ENCODE measurements at regions not wholly inside any gene's neighbourhood (a gene's known extent, or its start where the extent isn't known, plus 50 kb on each side); places are given as distances from the start of the nearest gene placed in this dataset.
"Not testable (repeated sequence)": the region's sequence is repeated elsewhere in the genome, so short reads cannot be mapped to it uniquely, and the experiment has no call there.

DNA sequence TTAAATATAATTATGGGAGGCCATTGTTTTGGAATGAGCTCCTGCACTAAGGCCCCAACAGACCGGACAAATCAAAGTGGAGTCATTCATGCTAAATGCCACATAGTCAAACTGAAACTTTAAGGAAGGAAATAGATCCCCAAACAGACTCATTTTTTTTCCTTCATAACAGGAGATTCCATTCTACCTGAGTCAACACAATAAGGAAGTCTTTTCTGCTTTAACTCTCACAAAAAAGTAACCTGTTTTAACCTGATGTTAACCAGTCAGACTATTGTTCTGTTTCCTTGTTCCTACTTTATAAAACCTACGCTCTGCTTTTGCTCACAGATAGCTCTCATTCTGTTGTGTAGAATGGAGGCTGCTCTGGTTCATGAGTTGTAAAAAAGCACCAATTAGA lies 234.9 kb downstream of the YTHDC2 start:
- ChIA-PET CTCF (interaction anchor here (0.7 kb wide), 1 partner anchor 749 kb away, joined by 3 read pairs; no protein-coding TSS in a partner anchor), POLR2A (no interaction called here)
- Mint-ChIP-seq H3K36me3 (ENCODE audit: low read depth) (no peaks in the 10 kb centered on the region), H3K27me3 (no peaks in the 10 kb centered on the region), H3K27ac (no peak overlapping the region), H3K9me3 (no peaks in the 10 kb centered on the region), H3K4me1 (no peaks in the 10 kb centered on the region), H3K4me3 (no peak overlapping the region)
- no peak for DNase-seq

DNA sequence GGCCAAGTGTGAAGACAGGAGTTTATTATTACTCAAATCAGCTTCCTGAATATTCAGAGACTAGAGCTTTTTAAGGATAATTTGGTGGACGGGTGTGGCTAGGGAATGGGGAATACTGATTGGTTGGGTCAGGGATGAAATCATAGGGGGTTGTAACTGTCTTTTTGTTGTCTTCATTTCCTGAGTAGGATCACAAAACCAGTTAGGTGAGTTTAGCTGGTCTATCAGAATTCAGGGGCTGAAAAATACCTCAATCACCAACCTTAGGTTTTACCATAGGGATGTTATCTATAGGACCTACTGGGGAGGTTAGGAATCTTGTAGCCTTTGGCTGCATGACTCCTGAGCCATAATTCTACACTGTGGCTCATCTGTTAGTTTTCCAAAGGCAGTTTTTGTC lies 235.8 kb downstream of the YTHDC2 start:
- Mint-ChIP-seq H3K9me3 (no peaks in the 10 kb centered on the region), H3K27ac (no peak overlapping the region), H3K4me1 (no peaks in the 10 kb centered on the region), H3K4me3 (no peak overlapping the region), H3K36me3 (ENCODE audit: low read depth) (no peaks in the 10 kb centered on the region), H3K27me3 (no peaks in the 10 kb centered on the region)
- DNase-seq = no peak
- CTCF ChIA-PET = no interaction called here
- POLR2A ChIA-PET = no interaction called here

DNA sequence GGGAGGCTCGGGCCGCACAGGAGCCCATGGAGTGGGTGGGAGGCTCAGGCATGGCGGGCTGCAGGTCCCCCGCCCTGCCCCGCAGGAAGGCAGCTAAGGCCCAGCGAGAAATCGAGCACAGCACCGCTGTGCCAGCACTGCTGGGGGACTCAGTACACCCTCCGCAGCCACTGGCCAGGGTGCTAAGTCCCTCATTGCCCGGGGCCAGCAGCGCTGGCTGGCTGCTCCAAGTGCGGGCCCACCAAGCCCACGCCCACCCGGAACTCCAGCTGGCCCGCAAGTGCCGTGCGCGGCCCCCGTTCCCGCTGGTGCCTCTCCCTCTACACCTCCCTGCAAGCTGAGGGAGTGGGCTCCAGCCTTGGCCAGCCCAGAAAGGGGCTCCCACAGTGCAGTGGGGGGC lies 239.7 kb downstream of the YTHDC2 start:
- POLR2A ChIA-PET; H3K36me3 Mint-ChIP-seq (ENCODE audit: low read depth); H3K4me1 Mint-ChIP-seq; H3K4me3 Mint-ChIP-seq; H3K27me3 Mint-ChIP-seq; H3K27ac Mint-ChIP-seq; H3K9me3 Mint-ChIP-seq; DNase-seq; CTCF ChIA-PET: not testable (repeated sequence)

DNA sequence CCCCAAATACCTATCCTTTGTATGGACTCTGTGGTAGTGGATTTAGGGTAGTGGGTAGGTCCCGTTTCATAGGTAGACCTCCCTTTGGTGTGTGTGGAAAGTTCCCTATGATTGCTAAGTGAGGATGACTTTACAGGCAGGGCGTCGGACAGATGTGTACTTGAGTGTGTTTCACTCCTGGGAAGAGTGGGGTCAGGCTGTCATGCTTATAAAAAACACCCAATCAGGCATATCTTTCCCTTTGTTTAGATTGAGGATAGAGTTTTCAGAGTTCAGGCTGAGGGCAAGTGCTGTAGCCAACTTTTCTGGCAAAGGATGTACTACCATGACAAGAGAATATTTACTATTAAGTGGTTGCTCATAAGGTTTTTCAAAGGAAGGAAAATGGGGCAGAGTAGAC lies 242.0 kb downstream of the YTHDC2 start:
- no peak for DNase-seq
- Mint-ChIP-seq H3K4me3 (no peak overlapping the region), H3K27ac (no peak overlapping the region), H3K9me3 (no peaks in the 10 kb centered on the region), H3K27me3 (no peaks in the 10 kb centered on the region), H3K4me1 (no peaks in the 10 kb centered on the region), H3K36me3 (ENCODE audit: low read depth) (no peaks in the 10 kb centered on the region)
- POLR2A ChIA-PET = no interaction called here
- CTCF ChIA-PET = no interaction called here

DNA sequence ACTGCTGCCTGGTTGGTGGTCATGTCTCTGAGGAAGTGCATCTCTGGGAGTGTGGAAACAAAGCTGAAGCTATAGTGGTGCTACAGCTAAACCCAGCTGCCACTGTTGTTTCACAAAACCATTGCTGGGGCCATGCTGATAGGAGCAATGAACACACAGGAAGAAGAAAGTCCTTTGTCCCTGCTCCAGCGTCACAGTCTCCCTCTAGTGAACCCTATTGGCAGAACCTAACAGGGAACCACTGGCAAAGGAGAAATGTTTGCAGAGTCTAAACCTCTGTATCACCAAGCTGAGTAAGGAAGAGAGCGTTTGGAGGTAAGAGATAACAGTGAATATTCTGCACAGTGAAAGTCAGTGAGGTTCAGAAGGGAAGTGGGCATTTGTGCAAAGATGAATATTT lies 244.0 kb downstream of the YTHDC2 start:
- no peaks in the 10 kb centered on the region for H3K9me3 Mint-ChIP-seq
- H3K27me3 Mint-ChIP-seq = no peaks in the 10 kb centered on the region
- no peak overlapping the region for H3K27ac Mint-ChIP-seq
- ChIA-PET POLR2A (no interaction called here), CTCF (no interaction called here)
- no peak for DNase-seq
- H3K4me1 Mint-ChIP-seq = no peaks in the 10 kb centered on the region
- H3K4me3 Mint-ChIP-seq = no peak overlapping the region
- H3K36me3 Mint-ChIP-seq (ENCODE audit: low read depth) = no peaks in the 10 kb centered on the region

DNA sequence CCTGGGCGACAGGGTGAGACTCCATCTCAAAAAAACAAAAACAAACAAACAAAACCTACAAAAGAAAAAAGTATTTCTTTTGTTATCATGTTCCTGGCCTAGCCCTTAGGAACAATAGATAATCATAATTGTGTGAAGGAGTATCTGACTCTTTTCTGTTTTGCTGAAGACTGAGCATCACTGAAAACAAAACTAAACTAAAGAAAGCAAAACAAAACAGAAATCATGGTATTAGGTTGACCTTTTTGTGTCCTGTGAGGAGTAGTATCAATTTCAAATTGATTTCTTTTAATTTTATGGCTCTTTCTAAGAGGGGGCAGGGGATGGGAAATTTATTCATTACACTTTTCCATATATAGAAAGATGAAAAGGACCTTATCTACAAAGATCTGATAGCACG lies 246.0 kb downstream of the YTHDC2 start:
- H3K4me3 Mint-ChIP-seq = no peak overlapping the region
- no peak for DNase-seq
- CTCF ChIA-PET = no interaction called here

DNA sequence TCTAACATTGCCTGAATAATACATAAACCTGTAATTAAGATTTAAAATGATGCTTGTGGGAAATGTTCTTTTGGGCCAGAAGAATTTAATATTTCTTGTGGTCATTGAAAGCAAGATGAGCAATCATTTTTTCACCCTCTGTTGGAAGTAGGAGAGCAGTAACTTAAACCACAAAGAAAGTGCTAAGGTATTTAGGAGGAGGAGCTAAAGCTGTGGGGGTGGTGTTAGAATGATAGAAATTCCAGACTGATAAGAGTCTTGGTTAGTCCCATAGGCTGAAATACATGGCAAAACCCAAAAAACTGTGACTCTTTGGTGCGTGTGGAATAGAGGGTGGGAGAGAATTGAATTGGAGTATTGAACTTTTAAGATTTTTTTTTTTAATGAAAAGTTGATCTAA lies 247.0 kb downstream of the YTHDC2 start:
- Mint-ChIP-seq H3K36me3 (ENCODE audit: low read depth) (no peaks in the 10 kb centered on the region), H3K27me3 (no peaks in the 10 kb centered on the region), H3K4me1 (no peaks in the 10 kb centered on the region), H3K27ac (no peak overlapping the region), H3K4me3 (no peak overlapping the region), H3K9me3 (no peaks in the 10 kb centered on the region)
- CTCF ChIA-PET = interaction anchor here (1.4 kb wide), 1 partner anchor 149 kb away, joined by 3 read pairs; no protein-coding TSS in a partner anchor
- POLR2A ChIA-PET = no interaction called here
- no peak for DNase-seq

More for the DNA sequence above, 246.0 kb downstream of the YTHDC2 start:
- no peaks in the 10 kb centered on the region for H3K4me1 Mint-ChIP-seq
- no peaks in the 10 kb centered on the region for H3K9me3 Mint-ChIP-seq
- H3K36me3 Mint-ChIP-seq (ENCODE audit: low read depth) = no peaks in the 10 kb centered on the region
- no peaks in the 10 kb centered on the region for H3K27me3 Mint-ChIP-seq
- H3K27ac Mint-ChIP-seq = no peak overlapping the region
- POLR2A ChIA-PET = no interaction called here

DNA sequence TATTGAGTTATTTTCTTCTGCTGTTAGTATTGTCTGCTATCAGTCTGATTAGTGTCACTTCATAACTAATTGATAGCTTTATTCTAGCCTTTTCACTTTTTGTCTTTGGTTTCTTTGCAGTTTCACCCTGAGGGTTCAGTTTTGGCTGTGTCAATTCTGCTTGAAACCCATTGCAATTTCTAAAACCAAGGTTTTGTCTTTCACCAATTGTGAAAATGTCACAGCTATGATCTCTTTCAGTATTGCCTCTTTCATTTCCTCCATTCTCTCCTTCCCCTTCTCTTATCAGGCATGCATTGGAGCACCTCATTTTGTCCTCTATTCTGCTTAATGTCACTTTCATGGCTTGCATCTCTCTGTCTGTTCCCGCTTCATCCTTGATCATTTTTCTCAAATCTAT lies 248.1 kb downstream of the YTHDC2 start:
- Mint-ChIP-seq H3K27me3 (no peaks in the 10 kb centered on the region), H3K36me3 (ENCODE audit: low read depth) (no peaks in the 10 kb centered on the region), H3K27ac (no peak overlapping the region), H3K4me3 (no peak overlapping the region), H3K9me3 (peaks cover 2% of the 10 kb centered on the region), H3K4me1 (no peaks in the 10 kb centered on the region)
- ChIA-PET CTCF (interaction anchor here (1.4 kb wide), 1 partner anchor 150 kb away, joined by 3 read pairs; no protein-coding TSS in a partner anchor), POLR2A (no interaction called here)
- DNase-seq = no peak

DNA sequence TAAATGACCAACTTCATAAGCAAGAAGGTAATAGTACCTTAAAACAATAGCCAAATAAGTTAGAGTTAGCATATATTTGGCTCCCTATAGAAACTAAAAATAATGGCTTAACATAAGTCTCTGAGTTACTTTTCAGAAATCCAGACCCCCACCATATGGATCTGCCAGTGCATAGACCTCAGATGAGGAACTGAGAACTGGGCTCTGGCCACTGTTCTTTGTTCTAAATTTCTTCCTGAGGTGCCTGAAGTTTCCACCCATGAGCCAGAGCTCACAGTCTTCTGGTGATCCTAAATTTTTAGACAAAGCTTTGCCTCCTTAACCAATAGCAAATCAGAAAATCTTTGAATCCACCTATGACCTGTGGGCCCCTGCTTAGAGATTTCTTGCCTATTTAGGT lies 250.9 kb downstream of the YTHDC2 start:
- no peaks in the 10 kb centered on the region for H3K4me1 Mint-ChIP-seq
- no peak overlapping the region for H3K27ac Mint-ChIP-seq
- peaks cover 13% of the 10 kb centered on the region for H3K9me3 Mint-ChIP-seq
- CTCF ChIA-PET = no interaction called here
- no peak overlapping the region for H3K4me3 Mint-ChIP-seq
- no peak for DNase-seq
- POLR2A ChIA-PET = no interaction called here
- no peaks in the 10 kb centered on the region for H3K36me3 Mint-ChIP-seq (ENCODE audit: low read depth)
- H3K27me3 Mint-ChIP-seq = no peaks in the 10 kb centered on the region

DNA sequence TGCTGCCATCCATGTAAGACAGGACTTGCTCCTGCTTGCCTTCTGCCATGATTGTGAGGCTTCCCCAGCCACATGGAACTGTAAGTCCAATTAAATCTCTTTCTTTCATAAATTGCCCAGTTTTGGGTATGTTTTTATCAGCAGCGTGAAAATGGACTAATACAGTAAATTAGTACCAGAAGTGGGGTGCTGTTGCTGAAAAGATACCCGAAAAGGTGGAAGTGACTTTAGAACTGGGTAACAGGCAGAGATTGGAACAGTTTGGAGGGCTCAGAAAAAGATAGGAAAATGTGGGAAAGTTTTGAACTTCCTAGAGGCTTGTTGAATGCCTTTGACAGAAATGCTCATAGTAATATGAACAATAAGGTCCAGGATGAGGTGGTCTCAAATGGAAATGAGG lies 253.3 kb downstream of the YTHDC2 start:
- DNase-seq; H3K36me3 Mint-ChIP-seq (ENCODE audit: low read depth); H3K4me1 Mint-ChIP-seq; CTCF ChIA-PET; H3K4me3 Mint-ChIP-seq; H3K27ac Mint-ChIP-seq; POLR2A ChIA-PET; H3K27me3 Mint-ChIP-seq: not testable (repeated sequence)
- peaks cover 13% of the 10 kb centered on the region for H3K9me3 Mint-ChIP-seq

DNA sequence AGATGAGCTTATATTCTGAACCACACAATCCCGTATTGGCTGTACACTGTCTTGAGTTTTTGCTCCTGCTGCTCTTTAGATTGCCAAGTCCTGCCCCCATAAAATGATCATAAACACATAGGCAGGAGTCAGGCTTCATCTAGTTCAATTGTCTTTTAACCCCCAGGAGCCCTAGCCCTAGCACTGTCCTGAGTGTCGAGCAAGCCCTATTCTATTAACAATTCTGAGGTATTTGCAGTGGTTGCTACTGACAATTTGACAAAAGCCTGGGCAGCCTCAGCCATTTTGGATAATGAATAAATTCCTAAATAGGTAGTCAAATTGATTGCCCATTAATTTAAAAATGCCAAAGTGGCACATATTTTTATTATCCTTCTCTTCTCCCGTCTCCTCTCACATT lies 257.2 kb downstream of the YTHDC2 start:
- DNase-seq = no peak
- POLR2A ChIA-PET = no interaction called here
- Mint-ChIP-seq H3K27me3 (no peaks in the 10 kb centered on the region), H3K4me1 (no peaks in the 10 kb centered on the region), H3K4me3 (no peak overlapping the region), H3K27ac (no peak overlapping the region), H3K9me3 (peaks cover 13% of the 10 kb centered on the region), H3K36me3 (ENCODE audit: low read depth) (no peaks in the 10 kb centered on the region)
- CTCF ChIA-PET = no interaction called here

DNA sequence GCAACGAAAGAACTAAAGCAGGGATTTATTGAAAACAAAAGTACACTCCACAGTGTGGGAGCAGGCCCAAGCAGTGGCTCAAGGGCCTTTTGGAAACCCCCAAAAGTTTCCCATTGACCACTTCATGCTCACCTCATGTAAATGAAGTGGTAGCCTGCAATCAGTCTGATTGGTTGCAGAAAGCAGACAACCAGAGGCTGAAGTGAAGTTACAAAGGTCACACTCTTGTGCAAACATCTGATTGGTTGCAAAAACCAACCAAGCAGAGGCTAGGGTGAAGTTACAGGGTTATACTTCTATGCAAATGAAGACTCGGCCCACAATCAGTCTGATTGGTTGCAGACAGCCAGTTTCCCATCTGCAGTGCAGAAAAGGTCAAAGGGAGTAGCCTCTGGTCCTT lies 258.0 kb downstream of the YTHDC2 start:
- Mint-ChIP-seq H3K4me3 (no peak overlapping the region), H3K27me3 (no peaks in the 10 kb centered on the region), H3K9me3 (peaks cover 11% of the 10 kb centered on the region), H3K27ac (no peak overlapping the region), H3K4me1 (no peaks in the 10 kb centered on the region), H3K36me3 (ENCODE audit: low read depth) (no peaks in the 10 kb centered on the region)
- POLR2A ChIA-PET = no interaction called here
- CTCF ChIA-PET = no interaction called here
- no peak for DNase-seq

DNA sequence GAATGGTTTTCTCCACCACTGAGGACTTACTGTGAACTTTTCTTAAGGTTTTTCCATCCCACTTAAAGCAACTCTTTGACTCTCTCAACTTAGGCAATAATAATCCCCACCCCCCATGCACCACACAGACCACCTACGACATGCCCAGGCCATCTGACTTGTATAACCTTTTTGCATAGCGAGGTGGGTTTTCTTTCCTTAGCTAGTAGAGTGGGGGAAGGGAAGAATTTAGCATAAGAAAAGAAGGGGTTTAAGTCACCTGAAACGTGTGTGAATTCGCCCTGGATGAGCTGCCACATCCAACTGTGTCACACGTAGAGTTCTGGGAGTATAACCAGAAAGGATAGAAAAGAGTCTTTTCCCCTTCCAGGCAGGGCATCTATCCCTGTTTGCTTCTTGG lies 262.7 kb downstream of the YTHDC2 start:
- ChIA-PET CTCF (no interaction called here), POLR2A (no interaction called here)
- Mint-ChIP-seq H3K9me3 (no peaks in the 10 kb centered on the region), H3K4me3 (no peak overlapping the region), H3K27me3 (no peaks in the 10 kb centered on the region), H3K27ac (no peak overlapping the region), H3K4me1 (no peaks in the 10 kb centered on the region), H3K36me3 (ENCODE audit: low read depth) (no peaks in the 10 kb centered on the region)
- DNase-seq = no peak

DNA sequence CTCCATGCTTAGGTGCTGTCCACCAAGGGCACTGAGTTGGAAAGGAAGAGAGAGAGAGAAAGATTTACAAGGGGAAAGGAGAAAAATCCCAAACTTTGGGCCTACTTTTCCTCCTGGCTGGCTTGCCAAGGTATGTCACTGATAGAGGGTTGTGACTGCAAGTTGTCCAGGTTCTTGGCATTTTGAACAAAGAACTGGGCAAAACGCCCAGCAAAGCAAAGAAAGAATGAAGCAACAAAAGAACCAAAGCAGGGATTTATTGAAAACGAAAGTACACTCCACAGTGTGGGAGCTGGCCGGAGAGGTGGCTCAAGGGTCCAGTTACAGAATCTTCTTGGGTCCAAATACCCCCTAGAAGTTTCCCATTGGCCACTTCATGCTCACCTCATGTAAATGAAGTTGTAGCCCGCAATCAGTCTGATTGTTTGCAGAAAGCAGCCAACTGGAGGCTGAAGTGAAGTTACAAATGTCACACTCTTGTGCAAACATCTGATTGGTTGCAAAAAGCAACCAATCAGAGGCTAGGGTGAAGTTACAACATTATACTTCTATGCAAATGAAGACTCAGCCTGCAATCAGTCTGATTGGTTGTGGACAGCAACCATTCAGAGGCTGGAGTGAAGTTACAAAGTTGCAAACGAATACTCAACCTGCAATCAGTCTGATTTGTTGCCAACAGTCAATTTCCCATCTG lies 263.5 kb downstream of the YTHDC2 start:
- no peaks in the 10 kb centered on the region for H3K9me3 Mint-ChIP-seq
- H3K27ac Mint-ChIP-seq = no peak overlapping the region
- ChIA-PET CTCF (no interaction called here), POLR2A (no interaction called here)
- H3K4me3 Mint-ChIP-seq = no peak overlapping the region
- H3K27me3 Mint-ChIP-seq = no peaks in the 10 kb centered on the region
- no peak for DNase-seq
- no peaks in the 10 kb centered on the region for H3K4me1 Mint-ChIP-seq
- no peaks in the 10 kb centered on the region for H3K36me3 Mint-ChIP-seq (ENCODE audit: low read depth)

DNA sequence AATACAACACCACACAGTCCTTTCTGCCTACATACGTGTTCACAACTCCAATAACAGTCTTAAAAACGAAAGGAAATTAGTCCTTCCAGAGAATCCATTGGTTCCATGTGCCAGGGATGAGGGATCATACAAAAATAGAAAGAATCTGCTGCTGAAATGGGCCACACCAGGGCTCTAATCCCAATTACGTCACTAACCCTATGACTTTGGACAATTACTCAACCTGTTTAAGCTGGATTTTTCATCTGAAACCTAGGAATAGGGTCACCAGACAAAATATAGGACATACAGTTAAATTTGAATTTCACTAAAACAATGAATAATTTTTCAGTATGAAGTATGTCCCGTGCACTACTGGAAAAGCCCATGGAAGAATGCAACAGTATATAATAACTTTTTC lies 264.7 kb downstream of the YTHDC2 start:
- no peak overlapping the region for H3K27ac Mint-ChIP-seq
- no peak for DNase-seq
- no peaks in the 10 kb centered on the region for H3K36me3 Mint-ChIP-seq (ENCODE audit: low read depth)
- no peaks in the 10 kb centered on the region for H3K27me3 Mint-ChIP-seq
- no peaks in the 10 kb centered on the region for H3K4me1 Mint-ChIP-seq
- no peak overlapping the region for H3K4me3 Mint-ChIP-seq
- ChIA-PET CTCF (no interaction called here), POLR2A (no interaction called here)
- no peaks in the 10 kb centered on the region for H3K9me3 Mint-ChIP-seq
